GM21723 (cell line): ENCODE measurements at regions not wholly inside any gene's neighbourhood (a gene's known extent, or its start where the extent isn't known, plus 50 kb on each side); places are given as distances from the start of the nearest gene placed in this dataset.
"Not testable (repeated sequence)": the region's sequence is repeated elsewhere in the genome, so short reads cannot be mapped to it uniquely, and the experiment has no call there.

ENCODE experiments used
- ATAC-seq: cut with Tn5 transposase; IDR thresholded peaks from one replicate; pipeline ENCODE4 v1.9.1; 2021; ENCODE audit warnings: mild to moderate bottlenecking, moderate library complexity; ENCODE audit not compliant: unreplicated experiment

DNA sequence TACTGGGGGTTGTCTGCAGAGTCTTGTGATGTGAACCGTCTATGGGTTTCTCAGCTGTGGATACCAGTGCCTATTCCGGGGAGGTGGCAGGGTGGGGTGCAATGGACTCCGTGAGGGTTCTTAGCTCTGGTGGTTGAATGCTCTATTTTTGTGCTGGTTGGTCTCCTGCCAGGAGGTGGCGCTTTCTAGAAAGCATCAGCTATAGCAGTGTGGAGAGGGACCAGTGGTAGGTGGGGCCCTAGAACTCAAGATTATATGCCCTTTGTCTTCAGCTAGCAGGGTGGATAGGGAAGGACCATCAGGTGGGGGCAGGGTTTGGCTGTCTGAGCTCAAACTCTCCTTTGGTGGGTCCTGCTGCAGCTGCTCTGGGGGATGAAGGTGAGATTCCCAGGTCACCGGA lies 127.3 kb upstream of the PLD5 start:
- ATAC-seq = no peak

DNA sequence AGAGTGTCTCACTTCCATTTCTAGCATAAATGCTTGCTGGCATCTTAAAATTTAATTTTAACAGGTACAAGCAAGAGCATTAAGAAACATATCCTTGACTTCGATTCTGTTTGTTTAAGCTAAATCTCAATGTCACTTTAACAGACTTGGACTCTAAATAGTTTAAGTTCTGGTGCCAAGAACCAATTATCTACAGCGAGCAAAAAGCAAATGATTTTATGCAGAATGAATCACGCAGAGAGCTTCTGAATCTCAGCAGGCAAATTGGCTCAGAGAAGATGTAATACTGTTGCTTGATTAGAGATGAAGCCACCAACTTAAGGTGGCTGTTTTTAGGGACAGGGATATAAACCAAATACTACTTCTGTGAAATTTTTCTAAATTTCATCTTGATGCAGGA lies 117.0 kb upstream of the PLD5 start:
- ATAC-seq = no peak

DNA sequence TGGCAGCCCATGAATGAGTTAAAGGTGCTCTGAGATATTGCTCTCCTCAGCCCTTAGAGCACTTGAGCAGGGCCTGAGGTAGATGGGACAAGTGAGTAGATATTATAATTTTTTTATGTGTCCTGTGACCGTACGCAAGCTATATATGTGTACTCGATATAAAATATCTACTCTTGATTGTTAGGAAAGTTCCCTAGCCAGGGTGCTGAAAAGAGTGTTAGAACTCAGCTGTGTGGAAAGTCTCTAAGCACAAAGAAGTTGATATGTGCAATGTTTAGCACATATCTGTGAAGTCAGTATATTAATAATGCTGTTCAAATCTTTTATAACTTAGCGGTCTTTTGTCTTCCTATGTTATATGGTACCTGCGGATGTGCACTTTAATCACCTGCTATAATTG lies 114.6 kb upstream of the PLD5 start:
- ATAC-seq = no peak

DNA sequence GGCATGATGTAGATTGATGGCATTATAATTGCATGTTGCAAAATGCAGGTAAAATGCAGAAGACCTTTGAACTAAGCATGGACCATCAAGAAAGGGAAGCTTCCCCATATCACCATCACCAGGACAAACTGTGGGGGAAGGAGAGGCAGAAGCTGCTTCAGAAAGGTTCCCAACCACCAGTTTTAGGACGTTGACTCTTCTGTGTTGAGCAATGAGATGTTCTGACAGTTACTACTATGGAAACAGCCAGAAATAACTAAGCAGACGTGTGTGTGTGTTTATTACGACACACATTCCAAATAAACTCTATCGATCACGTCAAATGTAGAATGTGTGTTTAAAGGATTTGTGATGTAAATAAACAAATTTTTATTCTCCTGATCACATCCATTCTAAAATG lies 110.2 kb upstream of the PLD5 start:
- no peak for ATAC-seq

- ATAC-seq = no peak
Measured at GRCh38 chr1:242629396-242629795, 104.9 kb upstream of the PLD5 start.

DNA sequence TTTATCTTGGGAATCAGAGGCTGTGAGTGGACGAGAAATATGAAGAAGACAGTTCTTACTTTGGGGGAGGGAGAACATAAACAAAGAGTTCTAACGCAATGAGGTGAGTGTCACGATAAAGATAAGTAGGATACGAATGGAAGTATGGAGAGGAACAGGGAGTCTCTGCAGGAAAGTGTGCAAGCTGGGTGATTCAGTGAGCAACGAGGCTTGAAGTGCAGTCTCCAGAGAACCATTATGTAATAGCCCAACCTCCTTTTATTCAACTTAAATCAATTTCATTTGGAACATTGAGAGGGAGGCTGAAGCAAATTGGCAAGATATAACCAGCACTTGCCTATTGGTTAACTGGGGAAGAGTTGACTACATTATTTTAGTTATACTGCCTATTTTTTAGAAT lies 99.3 kb upstream of the PLD5 start:
- ATAC-seq = no peak

GRCh38 chr1:242623119-242623518 lies 98.6 kb upstream of the PLD5 start:
- ATAC-seq = no peak

GRCh38 chr1:242613266-242613815 lies 88.8 kb upstream of the PLD5 start:
- ATAC-seq = no peak

- no peak for ATAC-seq
Measured at GRCh38 chr1:242610209-242610608, 85.7 kb upstream of the PLD5 start.

- ATAC-seq = no peak
Measured at GRCh38 chr1:242605521-242605920, 81.0 kb upstream of the PLD5 start.

DNA sequence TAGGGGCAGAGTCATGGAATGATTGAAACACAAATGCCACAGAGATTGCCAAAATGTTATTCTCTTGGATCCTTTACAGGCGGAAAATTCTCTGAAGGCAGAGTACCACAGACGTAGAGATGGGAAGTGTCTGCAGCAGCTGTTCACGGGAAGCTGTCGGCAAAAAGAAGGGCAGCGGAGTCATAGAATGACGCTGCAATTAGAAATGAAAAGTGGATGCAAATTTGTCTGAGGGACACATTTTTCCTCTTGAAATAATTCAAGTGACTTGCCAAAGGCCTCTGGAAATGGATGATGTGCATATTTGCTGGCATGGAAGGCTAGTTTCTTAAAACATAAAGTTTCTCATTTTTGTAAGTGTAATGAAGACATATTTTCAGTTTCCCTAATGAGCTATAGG lies 77.5 kb upstream of the PLD5 start:
- ATAC-seq = no peak

GRCh38 chr1:242593756-242594155 lies 69.3 kb upstream of the PLD5 start:
- not testable (repeated sequence) for ATAC-seq

- no peak for ATAC-seq
Measured at GRCh38 chr1:242586360-242586680, 61.8 kb upstream of the PLD5 start.

- no peak for ATAC-seq
Measured at GRCh38 chr1:242585616-242586359, 61.3 kb upstream of the PLD5 start.

DNA sequence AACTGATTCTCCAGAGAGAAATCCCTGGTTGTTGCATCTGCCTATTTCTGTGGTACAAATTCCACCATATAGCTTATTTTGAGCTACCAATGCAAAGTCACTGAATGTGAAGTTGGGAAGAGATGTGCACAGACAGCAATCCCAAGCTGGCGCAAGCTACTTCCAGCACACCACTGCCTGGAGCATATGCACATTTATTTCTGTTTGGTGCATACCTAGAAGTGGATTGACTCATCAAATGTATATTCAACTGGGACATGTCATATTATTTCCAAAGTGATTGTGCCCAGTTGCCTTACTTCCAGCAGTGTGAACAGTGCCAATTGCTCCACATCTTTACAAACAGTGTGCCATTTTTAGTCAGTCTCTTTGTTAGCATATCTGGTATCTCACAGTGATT lies 58.2 kb upstream of the PLD5 start:
- no peak for ATAC-seq

GRCh38 chr1:242579528-242580235 lies 55.2 kb upstream of the PLD5 start:
- no peak for ATAC-seq
